ENCODE measurements at regions not wholly inside any gene's neighbourhood (a gene's known extent, or its start where the extent isn't known, plus 50 kb on each side); places are given as distances from the start of the nearest gene placed in this dataset.

- TF ChIP-seq POLR2A (IDR thresholded peaks at IDR 0.05; ENCODE audit: low read depth, low read length) (no peak), POLR2AphosphoS5 (IDR thresholded peaks at IDR 0.05; ENCODE audit: low read depth, low read length) (no peak), TAF1 (IDR thresholded peaks at IDR 0.05; ENCODE audit: borderline replicate concordance, low read depth, low read length) (no peak)
These were observed 59.9 kb upstream of the DPH6 start for GRCh38 chr15:35605764-35606449.
